ENCODE measurements at regions not wholly inside any gene's neighbourhood (a gene's known extent, or its start where the extent isn't known, plus 50 kb on each side); places are given as distances from the start of the nearest gene placed in this dataset.

DNA sequence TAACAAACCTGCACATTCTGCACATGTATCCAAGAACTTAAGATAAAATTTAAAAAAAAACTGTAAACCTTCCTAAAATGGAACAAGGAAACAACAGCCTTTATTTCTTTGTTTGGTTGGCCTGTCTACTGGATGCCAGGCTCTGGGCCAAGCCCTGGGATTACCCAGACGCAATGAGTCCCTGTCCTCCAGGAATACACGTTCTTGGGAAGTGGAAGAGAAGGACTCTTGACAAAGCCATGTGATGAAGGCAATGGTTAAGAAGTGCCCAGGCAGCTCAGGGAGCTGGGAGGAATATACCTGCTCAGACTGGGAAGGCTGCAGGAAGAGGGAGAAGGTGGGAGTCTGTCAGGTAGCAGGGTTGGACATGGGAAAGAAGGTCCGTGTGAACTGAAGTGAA is 115.4 kb downstream of the AXIN2 start:
- H3K4me2 ChIP-seq (ENCODE audit: control insufficient read depth, extremely low read depth, insufficient read depth, low read depth, low read length) = no peak overlapping the region
- no peaks in the 10 kb centered on the region for H3K9me1 ChIP-seq (ENCODE audit: control insufficient read depth, extremely low read depth, insufficient read depth, low read length)
- no peak for DNase-seq (ENCODE audit: low read depth, low spot score)
- H3K9ac ChIP-seq (ENCODE audit: control insufficient read depth, extremely low read depth, insufficient read depth, low read length) = no peak overlapping the region
- no peaks in the 10 kb centered on the region for H3K4me1 ChIP-seq (ENCODE audit: control insufficient read depth, extremely low read depth, insufficient read depth, low read length)
- H4K20me1 ChIP-seq (ENCODE audit: control insufficient read depth, extremely low read depth, insufficient read depth, low read length) = no peaks in the 10 kb centered on the region
- H3K36me3 ChIP-seq (ENCODE audit: control insufficient read depth in 2 of 2, extremely low read depth in 1 of 2, insufficient read depth in 2 of 2, low read length in 2 of 2) = no peaks in the 10 kb centered on the region
- TF ChIP-seq, protein P1, sequence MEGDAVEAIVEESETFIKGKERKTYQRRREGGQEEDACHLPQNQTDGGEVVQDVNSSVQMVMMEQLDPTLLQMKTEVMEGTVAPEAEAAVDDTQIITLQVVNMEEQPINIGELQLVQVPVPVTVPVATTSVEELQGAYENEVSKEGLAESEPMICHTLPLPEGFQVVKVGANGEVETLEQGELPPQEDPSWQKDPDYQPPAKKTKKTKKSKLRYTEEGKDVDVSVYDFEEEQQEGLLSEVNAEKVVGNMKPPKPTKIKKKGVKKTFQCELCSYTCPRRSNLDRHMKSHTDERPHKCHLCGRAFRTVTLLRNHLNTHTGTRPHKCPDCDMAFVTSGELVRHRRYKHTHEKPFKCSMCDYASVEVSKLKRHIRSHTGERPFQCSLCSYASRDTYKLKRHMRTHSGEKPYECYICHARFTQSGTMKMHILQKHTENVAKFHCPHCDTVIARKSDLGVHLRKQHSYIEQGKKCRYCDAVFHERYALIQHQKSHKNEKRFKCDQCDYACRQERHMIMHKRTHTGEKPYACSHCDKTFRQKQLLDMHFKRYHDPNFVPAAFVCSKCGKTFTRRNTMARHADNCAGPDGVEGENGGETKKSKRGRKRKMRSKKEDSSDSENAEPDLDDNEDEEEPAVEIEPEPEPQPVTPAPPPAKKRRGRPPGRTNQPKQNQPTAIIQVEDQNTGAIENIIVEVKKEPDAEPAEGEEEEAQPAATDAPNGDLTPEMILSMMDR (optimal IDR thresholded peaks at IDR 0.05 in 1 of 3, IDR thresholded peaks at IDR 0.05 in 1 of 3, conservative IDR thresholded peaks at IDR 0.05 in 1 of 3; ENCODE audit: extremely low read depth in 1 of 3, insufficient read depth in 2 of 3, low read length in 3 of 3) = no peak
- no peak for TF ChIP-seq EZH2 (IDR thresholded peaks at IDR 0.05; ENCODE audit: low read length)
- no peak overlapping the region for H3K27ac ChIP-seq (ENCODE audit: control insufficient read depth, insufficient read depth, low read length)
- H3K9me3 ChIP-seq (ENCODE audit: control insufficient read depth, low read depth, low read length) = no peaks in the 10 kb centered on the region
- dilution Hi-C loops (cut with MboI; ENCODE audit: extremely low pct_ligation_motif_present, low sequenced_read_pairs) = no loop called here
- H3K79me2 ChIP-seq (ENCODE audit: control insufficient read depth, insufficient read depth, low read length) = no peaks in the 10 kb centered on the region
- no peak overlapping the region for H3K4me3 ChIP-seq (ENCODE audit: control insufficient read depth in 2 of 3, extremely low read depth in 1 of 3, insufficient read depth in 2 of 3, low read depth in 1 of 3, low read length in 3 of 3)
- no peaks in the 10 kb centered on the region for H3K27me3 ChIP-seq (ENCODE audit: control insufficient read depth, extremely low read depth, insufficient read depth, low read length)
- no peak for FAIRE-seq
- no peak overlapping the region for H2AFZ ChIP-seq (ENCODE audit: control insufficient read depth, low read length)

DNA sequence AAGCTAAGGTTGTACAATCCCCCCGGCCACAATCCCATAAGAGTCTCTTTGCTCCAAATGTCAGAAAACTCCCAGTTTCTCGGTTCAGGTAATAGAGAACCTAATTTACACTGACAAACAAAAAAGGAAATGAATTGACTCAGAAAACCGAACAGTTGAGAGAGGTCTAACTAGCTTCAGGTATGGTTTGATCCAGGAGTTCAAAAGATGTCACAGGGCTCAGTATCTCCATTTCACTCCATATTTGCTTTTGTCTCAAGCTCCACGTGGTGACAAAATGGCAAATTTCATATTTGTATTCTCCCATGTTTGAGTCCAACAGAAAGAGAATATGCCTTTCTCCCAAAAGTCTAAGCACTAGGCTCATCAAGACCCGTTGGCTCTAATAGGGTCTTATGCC is 117.4 kb downstream of the AXIN2 start:
- dilution Hi-C loops (cut with MboI; ENCODE audit: extremely low pct_ligation_motif_present, low sequenced_read_pairs) = no loop called here
- no peak for FAIRE-seq
- H3K27ac ChIP-seq (ENCODE audit: control insufficient read depth, insufficient read depth, low read length) = no peak overlapping the region

More for the DNA sequence above, 117.4 kb downstream of the AXIN2 start:
- Histone ChIP-seq H3K36me3 (ENCODE audit: control insufficient read depth in 2 of 2, extremely low read depth in 1 of 2, insufficient read depth in 2 of 2, low read length in 2 of 2) (no peaks in the 10 kb centered on the region), H3K9me1 (ENCODE audit: control insufficient read depth, extremely low read depth, insufficient read depth, low read length) (no peaks in the 10 kb centered on the region), H3K27me3 (ENCODE audit: control insufficient read depth, extremely low read depth, insufficient read depth, low read length) (no peaks in the 10 kb centered on the region), H3K4me3 (ENCODE audit: control insufficient read depth in 2 of 3, extremely low read depth in 1 of 3, insufficient read depth in 2 of 3, low read depth in 1 of 3, low read length in 3 of 3) (no peak overlapping the region), H3K4me2 (ENCODE audit: control insufficient read depth, extremely low read depth, insufficient read depth, low read depth, low read length) (no peak overlapping the region), H3K9ac (ENCODE audit: control insufficient read depth, extremely low read depth, insufficient read depth, low read length) (no peak overlapping the region), H4K20me1 (ENCODE audit: control insufficient read depth, extremely low read depth, insufficient read depth, low read length) (no peaks in the 10 kb centered on the region), H2AFZ (ENCODE audit: control insufficient read depth, low read length) (no peak overlapping the region), H3K79me2 (ENCODE audit: control insufficient read depth, insufficient read depth, low read length) (no peaks in the 10 kb centered on the region), H3K9me3 (ENCODE audit: control insufficient read depth, low read depth, low read length) (no peaks in the 10 kb centered on the region), H3K4me1 (ENCODE audit: control insufficient read depth, extremely low read depth, insufficient read depth, low read length) (no peaks in the 10 kb centered on the region)
- TF ChIP-seq EZH2 (IDR thresholded peaks at IDR 0.05; ENCODE audit: low read length) = no peak
- TF ChIP-seq, protein P1 (optimal IDR thresholded peaks at IDR 0.05 in 1 of 3, IDR thresholded peaks at IDR 0.05 in 1 of 3, conservative IDR thresholded peaks at IDR 0.05 in 1 of 3; ENCODE audit: extremely low read depth in 1 of 3, insufficient read depth in 2 of 3, low read length in 3 of 3) = no peak
- DNase-seq (ENCODE audit: low read depth, low spot score) = no peak
